ENCODE measurements at regions not wholly inside any gene's neighbourhood (a gene's known extent, or its start where the extent isn't known, plus 50 kb on each side); places are given as distances from the start of the nearest gene placed in this dataset.

DNA sequence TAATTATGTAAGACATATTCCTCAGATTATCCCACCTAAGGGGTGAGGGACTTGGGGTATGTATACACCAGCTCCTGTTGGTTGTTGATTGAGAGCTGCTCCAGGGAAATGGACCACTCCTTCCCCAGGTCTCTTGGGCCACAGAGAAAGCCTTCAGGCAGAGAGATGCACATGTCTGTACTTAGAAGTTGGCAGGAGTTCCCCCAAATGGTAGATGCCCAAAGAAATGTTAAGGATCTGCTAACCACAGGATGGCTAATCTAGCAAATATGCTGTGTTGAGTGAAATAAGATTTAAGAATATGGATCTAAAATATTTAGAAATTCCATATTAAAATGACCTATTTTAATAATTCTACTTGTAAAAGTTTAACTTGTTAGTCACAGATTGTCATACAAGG is 100.8 kb upstream of the DNAH14 start:
- TF ChIP-seq EZH2 (IDR thresholded peaks at IDR 0.05) (no peak), POLR2AphosphoS5 (IDR thresholded peaks at IDR 0.05; ENCODE audit: borderline replicate concordance, low read depth, low read length) (no peak)

All from SK-N-MC (cell line).